ENCODE measurements at regions not wholly inside any gene's neighbourhood (a gene's known extent, or its start where the extent isn't known, plus 50 kb on each side); places are given as distances from the start of the nearest gene placed in this dataset.

DNA sequence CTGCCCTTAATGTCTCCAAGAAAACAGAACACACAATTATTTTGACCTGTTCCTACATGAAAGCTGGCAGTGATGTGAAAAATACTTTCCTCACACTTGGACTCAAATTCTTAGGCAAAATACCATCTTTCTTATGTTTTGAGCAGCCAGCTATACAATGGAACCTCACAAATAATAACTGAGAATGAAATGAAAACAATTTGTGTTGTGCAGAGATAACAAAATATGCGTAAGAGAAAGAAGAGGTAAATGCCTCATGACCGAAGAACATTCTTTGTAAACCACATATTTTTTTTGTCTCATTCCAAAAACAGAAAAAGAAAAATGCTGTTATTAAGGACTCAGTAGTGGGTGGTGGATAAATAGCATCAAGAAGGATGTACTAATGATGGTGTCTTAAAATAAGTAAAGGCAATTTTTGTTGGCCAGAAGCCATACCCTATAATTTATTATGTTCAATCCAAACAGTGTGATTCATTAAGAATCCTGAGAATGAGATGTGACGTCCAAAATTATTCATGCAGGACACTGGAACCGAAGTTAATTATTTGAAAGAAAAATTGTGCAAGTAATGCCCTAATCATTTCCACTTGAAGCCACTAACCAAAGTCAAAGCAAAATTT, 193.0 kb upstream of the NETO1 start:
- no peaks in the 10 kb centered on the region for H3K9me3 Mint-ChIP-seq
- H3K27ac Mint-ChIP-seq = no peak overlapping the region
- H3K4me3 Mint-ChIP-seq = no peak overlapping the region
- ChIA-PET CTCF (no interaction called here), POLR2A (no interaction called here)
- intact Hi-C loops (cut with micrococcal nuclease) = no loop called here
- ATAC-seq (ENCODE audit: low read depth) (no peak), DNase-seq (no peak)
- no peaks in the 10 kb centered on the region for H3K36me3 Mint-ChIP-seq (ENCODE audit: low read depth)
- TF ChIP-seq, protein P1, sequence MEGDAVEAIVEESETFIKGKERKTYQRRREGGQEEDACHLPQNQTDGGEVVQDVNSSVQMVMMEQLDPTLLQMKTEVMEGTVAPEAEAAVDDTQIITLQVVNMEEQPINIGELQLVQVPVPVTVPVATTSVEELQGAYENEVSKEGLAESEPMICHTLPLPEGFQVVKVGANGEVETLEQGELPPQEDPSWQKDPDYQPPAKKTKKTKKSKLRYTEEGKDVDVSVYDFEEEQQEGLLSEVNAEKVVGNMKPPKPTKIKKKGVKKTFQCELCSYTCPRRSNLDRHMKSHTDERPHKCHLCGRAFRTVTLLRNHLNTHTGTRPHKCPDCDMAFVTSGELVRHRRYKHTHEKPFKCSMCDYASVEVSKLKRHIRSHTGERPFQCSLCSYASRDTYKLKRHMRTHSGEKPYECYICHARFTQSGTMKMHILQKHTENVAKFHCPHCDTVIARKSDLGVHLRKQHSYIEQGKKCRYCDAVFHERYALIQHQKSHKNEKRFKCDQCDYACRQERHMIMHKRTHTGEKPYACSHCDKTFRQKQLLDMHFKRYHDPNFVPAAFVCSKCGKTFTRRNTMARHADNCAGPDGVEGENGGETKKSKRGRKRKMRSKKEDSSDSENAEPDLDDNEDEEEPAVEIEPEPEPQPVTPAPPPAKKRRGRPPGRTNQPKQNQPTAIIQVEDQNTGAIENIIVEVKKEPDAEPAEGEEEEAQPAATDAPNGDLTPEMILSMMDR (IDR thresholded peaks at IDR 0.05) = no peak
- H3K27me3 Mint-ChIP-seq = no peaks in the 10 kb centered on the region
- H3K4me1 Mint-ChIP-seq = no peaks in the 10 kb centered on the region

DNA sequence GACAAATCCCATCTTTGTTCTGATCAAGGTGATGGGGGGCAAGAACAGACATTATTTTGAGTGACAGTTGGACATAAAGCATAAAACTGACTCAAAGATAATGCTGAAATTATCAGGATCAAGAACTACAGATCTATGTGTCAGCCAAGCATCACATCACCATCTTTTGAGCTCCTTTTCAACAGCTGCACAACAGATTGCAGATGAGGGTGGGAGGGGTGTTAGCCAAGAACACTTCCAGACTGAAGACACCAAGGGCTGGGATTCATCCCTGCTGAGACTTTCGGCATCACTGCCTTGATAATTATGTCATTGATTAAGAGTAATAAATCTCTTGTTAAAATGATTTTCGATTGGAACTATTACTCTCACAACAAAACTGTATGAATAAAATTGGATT, 191.5 kb upstream of the NETO1 start:
- no peaks in the 10 kb centered on the region for H3K4me1 Mint-ChIP-seq
- DNase-seq = no peak
- no peaks in the 10 kb centered on the region for H3K27me3 Mint-ChIP-seq
- no peak for ATAC-seq (ENCODE audit: low read depth)
- intact Hi-C loops (cut with micrococcal nuclease) = no loop called here
- H3K36me3 Mint-ChIP-seq (ENCODE audit: low read depth) = no peaks in the 10 kb centered on the region
- POLR2A ChIA-PET = no interaction called here
- no peaks in the 10 kb centered on the region for H3K9me3 Mint-ChIP-seq
- TF ChIP-seq, protein P1 (IDR thresholded peaks at IDR 0.05) = no peak
- H3K4me3 Mint-ChIP-seq = no peak overlapping the region
- H3K27ac Mint-ChIP-seq = no peak overlapping the region
- CTCF ChIA-PET = no interaction called here

DNA sequence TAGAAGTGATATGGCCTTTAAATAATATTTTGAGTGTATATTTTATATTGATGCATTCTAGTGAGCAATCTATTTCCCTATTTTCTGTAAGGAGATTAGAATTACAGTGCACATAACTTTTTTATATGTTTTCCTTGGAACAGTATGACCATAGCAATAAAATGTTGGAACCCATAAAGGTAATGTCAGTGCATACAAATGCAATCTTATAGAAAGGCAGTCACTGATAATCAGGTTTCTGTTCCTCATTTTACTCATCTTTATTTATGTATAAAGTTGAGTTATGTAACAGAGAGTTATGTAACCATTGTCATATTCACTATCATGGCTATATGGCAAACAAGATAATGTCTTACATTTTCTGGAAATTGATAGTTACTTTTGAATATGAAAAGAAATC, 179.9 kb upstream of the NETO1 start:
- no peaks in the 10 kb centered on the region for H3K27me3 Mint-ChIP-seq
- no peak for DNase-seq
- ChIA-PET CTCF (interaction anchor here (1.0 kb wide), 1 partner anchor 284 kb away, joined by 3 read pairs; no protein-coding TSS in a partner anchor), POLR2A (no interaction called here)
- no peaks in the 10 kb centered on the region for H3K36me3 Mint-ChIP-seq (ENCODE audit: low read depth)
- H3K27ac Mint-ChIP-seq = no peak overlapping the region
- intact Hi-C loops (cut with micrococcal nuclease) = no loop called here
- peak; percentile 34 for ATAC-seq (ENCODE audit: low read depth)
- H3K9me3 Mint-ChIP-seq = peaks cover 14% of the 10 kb centered on the region
- no peak overlapping the region for H3K4me3 Mint-ChIP-seq
- peaks cover 8% of the 10 kb centered on the region for H3K4me1 Mint-ChIP-seq
- TF ChIP-seq, protein P1 (IDR thresholded peaks at IDR 0.05) = no peak

DNA sequence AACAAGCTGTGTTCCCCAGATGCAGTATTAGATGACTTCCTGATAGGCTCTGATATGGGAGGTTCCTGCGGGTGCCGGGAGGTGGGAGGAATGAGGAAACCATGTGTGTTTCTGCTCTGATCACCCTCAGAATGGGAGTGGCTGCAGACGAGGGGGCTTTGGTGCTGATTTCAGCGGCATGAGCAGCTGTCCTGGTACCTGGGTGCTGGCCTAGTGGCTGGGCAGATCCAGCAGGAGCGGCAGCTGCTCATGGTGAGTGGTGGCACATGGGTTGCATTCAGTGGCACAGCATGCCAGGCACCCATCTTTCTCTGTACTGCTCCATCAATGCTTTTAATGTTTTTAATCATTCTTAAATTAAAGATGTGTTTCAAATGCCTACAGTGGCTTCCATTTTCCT, 177.2 kb upstream of the NETO1 start:
- POLR2A ChIA-PET = no interaction called here
- intact Hi-C loops (cut with micrococcal nuclease) = no loop called here
- Mint-ChIP-seq H3K9me3 (peaks cover 12% of the 10 kb centered on the region), H3K27me3 (no peaks in the 10 kb centered on the region), H3K4me1 (peaks cover 15% of the 10 kb centered on the region), H3K27ac (no peak overlapping the region), H3K4me3 (no peak overlapping the region), H3K36me3 (ENCODE audit: low read depth) (no peaks in the 10 kb centered on the region)
- DNase-seq = no peak
- TF ChIP-seq, protein P1 (IDR thresholded peaks at IDR 0.05) = no peak
- CTCF ChIA-PET = no interaction called here
- ATAC-seq (ENCODE audit: low read depth) = no peak

DNA sequence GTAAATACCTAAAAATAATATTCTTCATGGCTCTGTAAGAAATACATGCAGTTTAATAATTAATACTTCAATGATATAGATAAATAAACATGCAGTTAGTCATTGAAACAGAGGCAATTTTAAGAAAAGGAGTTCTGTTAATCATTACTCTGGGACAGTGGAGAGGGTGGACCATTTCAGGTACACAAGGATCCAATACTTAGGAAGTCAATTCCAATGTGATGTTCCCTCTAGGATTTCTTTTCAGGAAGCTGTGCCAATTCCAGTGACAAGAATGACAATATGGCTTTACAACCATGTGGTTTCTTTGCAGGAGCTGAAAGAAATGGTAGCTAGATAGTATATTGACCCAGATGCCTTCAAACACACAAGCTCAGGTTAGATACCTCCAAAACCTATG, 175.8 kb upstream of the NETO1 start:
- ATAC-seq (ENCODE audit: low read depth) (no peak), DNase-seq (no peak)
- peaks cover 13% of the 10 kb centered on the region for H3K9me3 Mint-ChIP-seq
- CTCF ChIA-PET = no interaction called here
- no peak overlapping the region for H3K27ac Mint-ChIP-seq
- H3K4me3 Mint-ChIP-seq = no peak overlapping the region
- POLR2A ChIA-PET = no interaction called here
- TF ChIP-seq, protein P1 (IDR thresholded peaks at IDR 0.05) = no peak
- H3K36me3 Mint-ChIP-seq (ENCODE audit: low read depth) = no peaks in the 10 kb centered on the region
- H3K4me1 Mint-ChIP-seq = peaks cover 25% of the 10 kb centered on the region
- intact Hi-C loops (cut with micrococcal nuclease) = no loop called here
- H3K27me3 Mint-ChIP-seq = no peaks in the 10 kb centered on the region
